Nephron progenitor cell (in vitro differentiated cells): ENCODE measurements at regions not wholly inside any gene's neighbourhood (a gene's known extent, or its start where the extent isn't known, plus 50 kb on each side); places are given as distances from the start of the nearest gene placed in this dataset.

ENCODE experiments used
- DNase-seq: peaks from one replicate; pipeline ENCODE4 v3.0.0; 2021
- H3K27ac Mint-ChIP-seq: 2 replicates; pipeline ENCODE4 v1.8.0; 2021; ENCODE audit warnings: mild to moderate bottlenecking, moderate library complexity, mixed read lengths
- H3K27me3 Mint-ChIP-seq: 2 replicates; pipeline ENCODE4 v1.8.0; 2021; ENCODE audit warnings: mild to moderate bottlenecking, low read depth, mixed read lengths; ENCODE audit not compliant: poor library complexity
- H3K36me3 Mint-ChIP-seq: 2 replicates; pipeline ENCODE4 v1.8.0; 2021; ENCODE audit warnings: low read depth, mixed read lengths
- H3K4me1 Mint-ChIP-seq: 2 replicates; pipeline ENCODE4 v1.8.0; 2021; ENCODE audit warnings: mixed read lengths
- H3K4me3 Mint-ChIP-seq: 2 replicates; pipeline ENCODE4 v1.8.0; 2021; ENCODE audit warnings: mild to moderate bottlenecking, moderate library complexity, mixed read lengths
- H3K9me3 Mint-ChIP-seq: 2 replicates; pipeline ENCODE4 v1.8.0; 2021; ENCODE audit warnings: mild to moderate bottlenecking, moderate library complexity, mixed read lengths
- TF ChIP-seq, protein P1 (sequence below): fragments of 200-600 bp; sonication (generic); IDR thresholded peaks from 2 replicates; pipeline ENCODE4 v1.5.0; 2021; ENCODE audit warnings: antibody characterized with exemption

DNA sequence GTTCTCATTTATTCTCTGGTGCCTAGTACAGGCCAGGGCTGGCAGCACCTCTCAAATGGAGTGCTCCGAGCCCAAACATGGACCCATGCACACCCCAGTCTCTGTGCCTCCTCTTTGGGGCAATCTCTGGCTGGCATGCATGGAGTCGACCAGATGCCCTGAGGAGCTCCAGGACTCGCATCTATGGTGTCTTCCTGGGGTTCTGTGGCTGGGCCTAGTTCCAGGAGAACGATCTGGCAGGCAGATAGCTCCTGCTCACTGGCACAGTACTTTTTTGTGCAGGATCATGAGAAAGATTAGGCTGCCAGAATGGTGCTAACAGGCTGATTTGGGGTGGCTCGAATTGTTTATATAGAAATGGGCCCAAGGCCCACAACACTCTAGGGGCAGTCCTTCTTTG lies 72.0 kb upstream of the PJA1 start:
- peaks cover 6% of the 10 kb centered on the region for H3K27me3 Mint-ChIP-seq
- H3K4me3 Mint-ChIP-seq = no peak overlapping the region
- TF ChIP-seq, protein P1, sequence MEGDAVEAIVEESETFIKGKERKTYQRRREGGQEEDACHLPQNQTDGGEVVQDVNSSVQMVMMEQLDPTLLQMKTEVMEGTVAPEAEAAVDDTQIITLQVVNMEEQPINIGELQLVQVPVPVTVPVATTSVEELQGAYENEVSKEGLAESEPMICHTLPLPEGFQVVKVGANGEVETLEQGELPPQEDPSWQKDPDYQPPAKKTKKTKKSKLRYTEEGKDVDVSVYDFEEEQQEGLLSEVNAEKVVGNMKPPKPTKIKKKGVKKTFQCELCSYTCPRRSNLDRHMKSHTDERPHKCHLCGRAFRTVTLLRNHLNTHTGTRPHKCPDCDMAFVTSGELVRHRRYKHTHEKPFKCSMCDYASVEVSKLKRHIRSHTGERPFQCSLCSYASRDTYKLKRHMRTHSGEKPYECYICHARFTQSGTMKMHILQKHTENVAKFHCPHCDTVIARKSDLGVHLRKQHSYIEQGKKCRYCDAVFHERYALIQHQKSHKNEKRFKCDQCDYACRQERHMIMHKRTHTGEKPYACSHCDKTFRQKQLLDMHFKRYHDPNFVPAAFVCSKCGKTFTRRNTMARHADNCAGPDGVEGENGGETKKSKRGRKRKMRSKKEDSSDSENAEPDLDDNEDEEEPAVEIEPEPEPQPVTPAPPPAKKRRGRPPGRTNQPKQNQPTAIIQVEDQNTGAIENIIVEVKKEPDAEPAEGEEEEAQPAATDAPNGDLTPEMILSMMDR = no peak
- peaks cover 34% of the 10 kb centered on the region for H3K9me3 Mint-ChIP-seq
- H3K27ac Mint-ChIP-seq = no peak overlapping the region
- DNase-seq = no peak
- H3K4me1 Mint-ChIP-seq = no peaks in the 10 kb centered on the region
- H3K36me3 Mint-ChIP-seq = no peaks in the 10 kb centered on the region

GRCh38 chrX:69236641-69237040 lies 71.4 kb upstream of the PJA1 start:
- no peak overlapping the region for H3K4me3 Mint-ChIP-seq
- no peaks in the 10 kb centered on the region for H3K36me3 Mint-ChIP-seq
- H3K9me3 Mint-ChIP-seq = peaks cover 32% of the 10 kb centered on the region
- no peak for DNase-seq
- H3K4me1 Mint-ChIP-seq = no peaks in the 10 kb centered on the region
- H3K27me3 Mint-ChIP-seq = peaks cover 6% of the 10 kb centered on the region
- no peak overlapping the region for H3K27ac Mint-ChIP-seq
- TF ChIP-seq, protein P1 = no peak

DNA sequence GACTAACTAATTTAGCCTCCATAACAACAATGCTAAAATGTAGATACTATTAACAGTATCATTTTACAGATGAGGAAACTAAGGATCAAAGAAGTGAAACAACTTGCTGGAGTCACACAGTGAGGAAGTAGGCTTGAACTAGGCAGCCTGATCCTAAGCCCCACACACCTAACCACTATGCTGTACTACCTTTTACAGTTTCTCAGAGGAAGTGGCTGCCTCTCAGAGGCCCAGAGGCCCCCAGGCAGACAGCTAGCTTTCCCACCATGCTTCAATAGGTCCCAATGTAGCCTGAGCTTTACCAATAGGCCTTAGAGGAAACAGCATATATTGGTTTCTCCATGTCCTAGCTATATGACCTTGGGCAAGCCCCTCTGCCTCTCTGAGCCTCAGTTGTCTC lies 69.4 kb upstream of the PJA1 start:
- Mint-ChIP-seq H3K27ac (no peak overlapping the region), H3K4me3 (no peak overlapping the region), H3K9me3 (peaks cover 32% of the 10 kb centered on the region), H3K36me3 (no peaks in the 10 kb centered on the region), H3K4me1 (no peaks in the 10 kb centered on the region), H3K27me3 (peaks cover 12% of the 10 kb centered on the region)
- TF ChIP-seq, protein P1 = no peak
- DNase-seq = no peak

DNA sequence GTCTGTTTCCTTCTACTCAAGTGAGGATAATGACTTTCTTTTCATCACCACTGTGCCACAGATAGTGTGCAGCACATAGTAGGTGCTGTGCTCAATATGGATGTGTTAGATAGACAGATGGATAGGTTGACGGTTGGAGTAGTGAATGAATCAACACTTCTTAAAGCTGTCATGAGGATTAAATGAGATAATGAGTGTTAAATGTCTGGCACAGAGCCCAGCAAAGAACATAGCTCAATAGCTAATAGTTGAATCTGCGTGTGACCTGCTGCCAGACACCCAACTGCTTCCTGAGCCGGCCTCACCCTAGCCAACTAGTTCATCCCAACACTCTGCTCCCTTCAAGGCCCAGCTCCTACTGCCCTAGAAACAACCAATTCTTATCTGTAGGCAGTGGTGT lies 67.7 kb upstream of the PJA1 start:
- no peak for DNase-seq
- Mint-ChIP-seq H3K27me3 (peaks cover 12% of the 10 kb centered on the region), H3K36me3 (no peaks in the 10 kb centered on the region), H3K9me3 (peaks cover 36% of the 10 kb centered on the region), H3K4me3 (no peak overlapping the region), H3K27ac (no peak overlapping the region), H3K4me1 (no peaks in the 10 kb centered on the region)
- TF ChIP-seq, protein P1 = no peak

GRCh38 chrX:69231903-69232302 lies 66.7 kb upstream of the PJA1 start:
- DNase-seq = no peak
- Mint-ChIP-seq H3K4me1 (no peaks in the 10 kb centered on the region), H3K9me3 (peaks cover 42% of the 10 kb centered on the region), H3K36me3 (no peaks in the 10 kb centered on the region), H3K27me3 (peaks cover 12% of the 10 kb centered on the region), H3K27ac (no peak overlapping the region), H3K4me3 (no peak overlapping the region)
- TF ChIP-seq, protein P1 = no peak

DNA sequence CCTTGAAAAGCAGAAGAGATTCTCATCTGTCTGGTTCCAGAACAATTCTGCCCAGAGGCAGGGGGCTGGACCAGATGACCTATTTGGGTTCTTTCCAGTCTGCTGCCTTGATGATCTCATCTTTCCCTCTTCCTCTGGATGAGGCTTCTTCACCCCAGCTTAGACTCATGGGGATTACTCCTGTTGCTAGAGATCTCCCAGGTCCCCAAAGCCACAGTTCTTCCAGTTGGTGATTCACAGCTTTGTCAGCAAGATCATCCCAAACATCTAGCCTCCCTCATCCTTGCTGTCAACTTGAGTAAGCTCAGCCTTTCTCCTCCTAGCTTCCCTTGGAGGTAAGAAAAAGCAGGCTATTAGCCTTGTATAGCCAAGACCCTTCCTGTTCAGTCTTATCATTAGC lies 64.2 kb upstream of the PJA1 start:
- Mint-ChIP-seq H3K27ac (no peak overlapping the region), H3K36me3 (no peaks in the 10 kb centered on the region), H3K27me3 (peaks cover 12% of the 10 kb centered on the region), H3K4me3 (no peak overlapping the region), H3K4me1 (no peaks in the 10 kb centered on the region), H3K9me3 (peaks cover 36% of the 10 kb centered on the region)
- TF ChIP-seq, protein P1 = no peak
- no peak for DNase-seq
